Coronary artery (tissue), 2 donors: ENCODE measurements at regions not wholly inside any gene's neighbourhood (a gene's known extent, or its start where the extent isn't known, plus 50 kb on each side); places are given as distances from the start of the nearest gene placed in this dataset.
"Not testable (repeated sequence)": the region's sequence is repeated elsewhere in the genome, so short reads cannot be mapped to it uniquely, and the experiment has no call there.

ENCODE experiments used
- DNase-seq: peaks from one replicate; pipeline ENCODE4 v3.0.0-alpha.2; 2017; ENCODE audit warnings: low spot score
- H3K27ac ChIP-seq, 2 donors: fragments of 200-600 bp; sonication (generic); one replicate each; pipeline ENCODE4 v1.5.1; 2016 to 2019
- H3K4me3 ChIP-seq: fragments of 200-600 bp; sonication (generic); 2 replicates; pipeline ENCODE4 v1.5.1; 2016; ENCODE audit warnings: mild to moderate bottlenecking, moderate library complexity
- TF ChIP-seq, protein P1 (sequence below): fragments of 200-600 bp; sonication (generic); IDR thresholded peaks from one replicate; pipeline ENCODE4 v1.5.1; 2019; ENCODE audit warnings: antibody characterized with exemption

DNA sequence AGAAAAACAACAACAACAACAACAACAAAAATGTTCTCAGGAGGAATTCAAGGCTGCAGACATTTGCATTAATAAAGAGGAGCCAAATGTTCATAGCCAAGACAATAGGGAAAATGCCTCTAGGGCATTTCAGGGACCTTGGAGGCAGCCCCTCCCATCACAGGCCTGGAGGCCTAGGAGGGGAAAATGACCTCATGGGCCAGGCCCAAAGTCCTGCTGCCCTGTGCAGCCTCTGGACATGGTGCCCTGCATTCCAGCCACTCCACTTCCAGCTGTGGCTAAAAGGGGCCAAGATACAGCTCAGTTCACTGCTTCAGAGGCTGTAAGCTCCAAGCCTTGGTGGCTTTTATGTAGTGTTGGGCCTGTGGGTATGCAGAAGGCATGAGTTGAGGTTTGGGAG, 314.5 kb downstream of the CYRIA start:
- DNase-seq, result no peak
- TF ChIP-seq, protein P1, sequence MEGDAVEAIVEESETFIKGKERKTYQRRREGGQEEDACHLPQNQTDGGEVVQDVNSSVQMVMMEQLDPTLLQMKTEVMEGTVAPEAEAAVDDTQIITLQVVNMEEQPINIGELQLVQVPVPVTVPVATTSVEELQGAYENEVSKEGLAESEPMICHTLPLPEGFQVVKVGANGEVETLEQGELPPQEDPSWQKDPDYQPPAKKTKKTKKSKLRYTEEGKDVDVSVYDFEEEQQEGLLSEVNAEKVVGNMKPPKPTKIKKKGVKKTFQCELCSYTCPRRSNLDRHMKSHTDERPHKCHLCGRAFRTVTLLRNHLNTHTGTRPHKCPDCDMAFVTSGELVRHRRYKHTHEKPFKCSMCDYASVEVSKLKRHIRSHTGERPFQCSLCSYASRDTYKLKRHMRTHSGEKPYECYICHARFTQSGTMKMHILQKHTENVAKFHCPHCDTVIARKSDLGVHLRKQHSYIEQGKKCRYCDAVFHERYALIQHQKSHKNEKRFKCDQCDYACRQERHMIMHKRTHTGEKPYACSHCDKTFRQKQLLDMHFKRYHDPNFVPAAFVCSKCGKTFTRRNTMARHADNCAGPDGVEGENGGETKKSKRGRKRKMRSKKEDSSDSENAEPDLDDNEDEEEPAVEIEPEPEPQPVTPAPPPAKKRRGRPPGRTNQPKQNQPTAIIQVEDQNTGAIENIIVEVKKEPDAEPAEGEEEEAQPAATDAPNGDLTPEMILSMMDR, result no peak
- Histone ChIP-seq H3K4me3 (no peak overlapping the region), H3K27ac (no peak overlapping the region)

DNA sequence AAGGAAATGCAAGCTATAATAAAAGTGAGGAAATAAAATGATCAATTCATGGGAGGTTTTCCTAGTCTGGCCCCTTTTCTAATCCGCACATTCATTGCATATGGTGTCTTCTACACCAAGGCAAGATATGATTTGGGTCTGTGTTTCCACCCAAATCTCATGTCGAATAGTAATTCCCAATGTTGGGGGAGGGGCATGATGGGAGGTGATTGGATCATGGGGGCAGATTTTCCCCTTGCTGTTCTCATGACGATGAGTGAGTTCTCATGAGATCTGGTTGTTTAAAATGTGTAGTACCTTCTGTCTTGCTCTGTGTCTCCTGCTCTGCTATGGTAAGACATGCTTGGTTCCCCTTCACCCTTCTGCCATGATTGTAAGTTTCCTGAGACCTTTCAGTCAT, 315.4 kb downstream of the CYRIA start:
- TF ChIP-seq, protein P1, result no peak

DNA sequence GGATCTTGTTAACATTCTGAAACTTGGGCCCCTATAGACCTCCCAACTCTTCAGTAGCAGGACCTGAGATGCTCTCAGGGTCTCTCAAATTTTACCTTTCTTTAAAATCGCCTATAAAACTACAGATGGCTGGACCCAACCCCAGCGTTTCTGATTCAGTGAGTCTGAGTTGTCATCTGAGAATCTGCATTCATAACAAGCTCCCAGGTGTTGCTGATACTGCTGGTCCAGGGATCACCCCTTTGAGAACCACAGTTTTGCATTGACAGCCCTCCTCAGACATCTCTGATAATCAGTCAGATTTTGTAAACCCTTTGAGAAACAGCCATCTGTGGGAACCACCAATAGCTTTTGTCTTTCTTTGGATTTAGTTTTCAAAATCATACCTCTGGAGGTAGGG, 315.8 kb downstream of the CYRIA start:
- TF ChIP-seq, protein P1, result no peak
- H3K4me3 ChIP-seq, result no peak overlapping the region
- DNase-seq, result no peak

More for the DNA sequence above, 315.4 kb downstream of the CYRIA start:
- no peak for DNase-seq
- Histone ChIP-seq H3K4me3 (no peak overlapping the region), H3K27ac (no peak overlapping the region)

DNA sequence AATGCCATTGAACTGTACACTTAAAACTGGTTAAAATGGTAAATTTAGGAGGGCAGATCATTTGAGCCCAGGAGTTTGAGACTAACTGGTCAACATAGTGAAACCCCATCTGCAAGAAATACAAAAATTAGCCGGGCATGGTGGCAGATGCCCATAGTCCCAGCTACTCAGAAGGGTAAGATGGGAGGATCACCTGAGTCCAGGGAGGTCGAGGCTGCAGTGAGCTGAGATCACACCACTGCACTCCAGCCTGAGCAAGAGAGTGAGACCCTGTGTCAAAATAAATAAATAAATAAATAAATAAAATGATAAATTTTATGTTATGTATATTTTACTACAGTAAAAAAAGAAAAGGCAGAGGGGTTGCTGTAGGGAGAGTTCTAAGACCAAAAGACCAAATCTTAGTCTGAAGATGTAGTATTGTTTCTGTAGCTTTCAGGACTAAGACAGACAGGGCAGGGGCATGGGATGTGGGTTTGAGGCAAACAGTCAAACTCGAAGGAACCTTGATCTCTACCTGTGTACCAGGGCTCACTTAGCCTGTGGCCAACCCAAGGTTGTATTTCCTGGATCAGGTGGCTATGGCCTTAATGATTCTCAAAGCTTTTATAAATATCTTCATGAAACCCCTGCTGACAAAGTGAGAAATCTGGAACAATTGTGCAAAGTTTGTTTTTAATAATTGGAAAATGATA, 316.7 kb downstream of the CYRIA start:
- DNase-seq, result no peak
- no peak overlapping the region for H3K27ac ChIP-seq
- no peak overlapping the region for H3K4me3 ChIP-seq
- TF ChIP-seq, protein P1, result no peak

More for the DNA sequence above, 315.8 kb downstream of the CYRIA start:
- H3K27ac ChIP-seq, result no peak overlapping the region

DNA sequence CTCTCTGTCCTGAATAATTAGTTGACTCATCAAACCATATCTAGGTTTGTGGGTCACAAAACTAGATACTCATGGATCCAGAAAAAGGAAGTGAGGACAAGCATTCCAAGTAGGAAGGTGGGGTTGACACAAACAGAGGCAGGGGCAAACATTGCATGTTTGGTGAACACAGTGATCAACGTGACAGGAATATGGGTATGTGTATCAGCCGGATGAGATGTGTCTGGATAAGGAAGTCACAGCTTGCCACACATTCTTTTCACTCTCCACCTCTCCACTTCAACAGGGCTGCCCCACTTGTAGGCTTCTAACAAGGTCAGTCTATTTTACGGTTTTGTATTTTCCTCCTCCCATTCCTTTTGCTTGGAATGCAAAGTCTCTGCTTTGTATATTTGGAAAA, 319.0 kb downstream of the CYRIA start:
- TF ChIP-seq, protein P1, result no peak
- no peak for DNase-seq
- Histone ChIP-seq H3K4me3 (no peak overlapping the region), H3K27ac (no peak overlapping the region)

DNA sequence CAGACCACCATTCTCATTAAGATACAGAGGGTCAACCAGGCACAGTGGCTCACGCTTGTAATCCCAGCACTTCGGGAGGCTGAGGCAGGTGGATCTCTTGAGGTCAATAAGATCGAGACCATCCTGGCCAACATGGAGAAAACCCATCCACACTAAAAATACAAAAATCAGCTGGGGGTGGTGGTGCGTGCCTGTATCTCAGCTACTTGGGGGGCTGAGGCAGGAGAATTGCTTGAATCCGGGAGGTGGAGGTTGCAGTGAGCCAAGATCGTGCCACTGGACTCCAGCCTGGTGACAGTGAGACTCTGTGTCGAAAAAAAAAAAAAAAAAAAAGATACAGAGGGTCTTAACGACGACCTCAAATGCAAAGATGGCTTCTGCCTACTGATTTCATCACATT, 320.4 kb downstream of the CYRIA start:
- not testable (repeated sequence) for H3K4me3 ChIP-seq, DNase-seq, H3K27ac ChIP-seq

DNA sequence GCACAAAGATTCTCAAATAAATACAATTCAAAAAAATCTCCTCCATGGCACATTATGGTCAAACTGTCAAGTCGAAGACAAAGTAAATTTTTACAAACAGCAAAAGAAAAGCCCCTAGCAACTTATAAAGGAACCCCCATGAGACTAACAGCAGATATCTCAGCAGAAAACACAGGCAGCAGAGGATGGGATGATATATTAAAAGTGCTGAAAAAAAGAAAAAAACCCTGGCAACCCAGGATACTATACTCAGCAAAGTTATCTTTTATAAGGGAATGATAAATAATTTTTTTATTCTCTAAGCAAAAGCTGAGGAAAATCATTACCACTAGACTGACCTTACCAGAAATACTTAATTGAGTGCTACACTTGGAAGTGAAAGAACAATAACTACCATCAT, 326.4 kb downstream of the CYRIA start:
- no peak for DNase-seq
- TF ChIP-seq, protein P1, result no peak
- Histone ChIP-seq H3K27ac (no peak overlapping the region), H3K4me3 (no peak overlapping the region)
